Heart right ventricle (tissue), 16 donors: ENCODE measurements at regions not wholly inside any gene's neighbourhood (a gene's known extent, or its start where the extent isn't known, plus 50 kb on each side); places are given as distances from the start of the nearest gene placed in this dataset.

Source experiments
- ATAC-seq, 8 donors: fragments of 200-7000 bp; cut with Tn5 transposase; one replicate each; pipeline ENCODE4 v1.9.1; 2020; ENCODE audit warnings: mild to moderate bottlenecking in 8 of 8, moderate library complexity in 8 of 8, moderate number of reproducible peaks in 1 of 8
- DNase-seq, 2 donors: peaks; one replicate each; pipeline ENCODE4 v3.0.0-alpha.2; 2020
- H3K27ac ChIP-seq, 10 donors: fragments of 200-600 bp; sonication (generic) in 2 of 10; one replicate each; pipeline versions ENCODE4 v1.5.0 to v1.8.0; 2020 to 2022; ENCODE audit warnings: mild to moderate bottlenecking in 3 of 10
- H3K27me3 ChIP-seq, 7 donors: fragments of 200-600 bp; one replicate each; pipeline ENCODE4 v1.8.0; 2021 to 2022; ENCODE audit warnings: mild to moderate bottlenecking in 2 of 7
- H3K36me3 ChIP-seq, 9 donors: fragments of 200-600 bp; sonication (generic) in 1 of 9; one replicate each; pipeline versions ENCODE4 v1.5.0 to v1.8.0; 2020 to 2022; ENCODE audit warnings: mild to moderate bottlenecking in 2 of 9
- H3K4me1 ChIP-seq, 9 donors: fragments of 200-600 bp; sonication (generic) in 1 of 9; one replicate each; pipeline versions ENCODE4 v1.5.0 to v1.8.0; 2020 to 2022; ENCODE audit warnings: mild to moderate bottlenecking in 4 of 9
- H3K4me3 ChIP-seq, 10 donors: fragments of 200-600 bp; sonication (generic) in 2 of 10; one replicate each; pipeline versions ENCODE4 v1.5.0 to v1.8.0; 2020 to 2022; ENCODE audit warnings: mild to moderate bottlenecking in 7 of 10, moderate library complexity in 2 of 10
- H3K9me3 ChIP-seq, 11 donors: fragments of 200-600 bp in 10 of 11; sonication (generic) in 2 of 11; one replicate each; pipeline versions ENCODE4 v1.5.0 to v1.8.0; 2013 to 2022; ENCODE audit warnings: mild to moderate bottlenecking in 2 of 11, control low read depth in 1 of 11, moderate library complexity in 1 of 11
- WGBS, 2 donors: extraction: QIAGEN DNeasy Blood & Tissue Kit; methylation state at CpG; one replicate each; pipeline ENCODE4 v1.1.7; 2013; ENCODE audit warnings: inconsistent platforms in 1 of 2; 5-methylcytosine and 5-hydroxymethylcytosine counted together
- intact Hi-C, 10 donors: fragments of 100-400 bp; cut with DNase I; formaldehyde crosslinking; loops; one replicate each; pipeline versions ENCODE4 v1.11.1 to v1.14.2; 2022
- TF ChIP-seq, protein P1 (sequence below), 9 donors: fragments of 200-600 bp; sonication (generic) in 2 of 9; IDR thresholded peaks; one replicate each; pipeline versions ENCODE4 v1.5.0 to v1.8.0; 2021 to 2022; ENCODE audit warnings: antibody characterized with exemption in 9 of 9, mild to moderate bottlenecking in 5 of 9, moderate library complexity in 1 of 9
- donor health status: Arrhythmogenic right ventricular cardiomyopathy.
- donor health status: ischemic (EF 13 %, LVEDD 7.1; RV severe dilation, severe dysfunction).
- donor health status: healthy with polysubstance abuse.
- donor health status: DM: no; HTN: yes; CAD: no.
- donor health status: DM: no; HTN: no; CAD: no.
- donor health status: ischemic (EF 25% LVEDD 6.9; RV normal size, moderate dysfunction).
- donor health status: ischemic (EF 25% LVEDD 5.7; RV mildly dilated, moderate dysfunction).
- donor health status: healthy.
- donor health status: DM: yes; HTN: yes; CAD: no.
- donor health status: Ischemic cardiomyopathy.
- donor health status: ischemic (EF 35%, LVEDD 5.7; RV mildly dilated, moderate dysfunction).
- donor health status: nonischemic (EF 11% LVEDD 7.7; RV severe dilation, severe dysfunction).
- donor health status: DM: yes; HTN: yes; CAD: no.
- donor health status: PGD.
- donor health status: ischemic (EF 29% LVEDD 5.4; RV normal size, mild dysfunction).
- donor health status: nonischemic (EF 23%, LVEDD 6.1; RV moderate dilation, normal function).

DNA sequence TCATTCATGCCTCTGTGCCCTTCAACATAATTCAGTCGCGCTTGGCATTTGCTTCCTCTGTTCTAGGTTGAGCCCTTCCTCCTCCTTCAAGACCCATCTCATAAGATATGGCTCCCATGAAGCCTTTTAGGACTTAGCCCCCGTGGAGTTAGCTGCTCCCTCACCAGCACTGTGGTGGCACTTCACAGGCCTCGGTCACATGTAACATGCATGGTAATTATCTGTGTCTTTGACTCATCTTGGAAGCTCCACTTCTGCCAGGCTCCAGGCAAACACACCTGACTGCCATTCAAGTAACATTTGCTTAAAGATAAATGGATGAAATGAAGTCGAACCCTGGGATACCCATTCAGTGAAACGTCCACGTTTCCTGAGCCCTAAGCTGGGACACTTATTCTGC is 484.7 kb downstream of the EIPR1 start:
- 88 to 92% methylated on average over 7 of the region's 7 CpGs for WGBS, 2 donors
- Histone ChIP-seq H3K4me3 (no peak overlapping the region), H3K27ac (no peak overlapping the region), H3K4me1 (no peaks in the 10 kb centered on the region), H3K27me3 (peaks cover 0 to 7% (median 0%) of the 10 kb centered on the region in 7 donors), H3K9me3 (no peaks in the 10 kb centered on the region), H3K36me3 (no peaks in the 10 kb centered on the region)
- TF ChIP-seq, protein P1, sequence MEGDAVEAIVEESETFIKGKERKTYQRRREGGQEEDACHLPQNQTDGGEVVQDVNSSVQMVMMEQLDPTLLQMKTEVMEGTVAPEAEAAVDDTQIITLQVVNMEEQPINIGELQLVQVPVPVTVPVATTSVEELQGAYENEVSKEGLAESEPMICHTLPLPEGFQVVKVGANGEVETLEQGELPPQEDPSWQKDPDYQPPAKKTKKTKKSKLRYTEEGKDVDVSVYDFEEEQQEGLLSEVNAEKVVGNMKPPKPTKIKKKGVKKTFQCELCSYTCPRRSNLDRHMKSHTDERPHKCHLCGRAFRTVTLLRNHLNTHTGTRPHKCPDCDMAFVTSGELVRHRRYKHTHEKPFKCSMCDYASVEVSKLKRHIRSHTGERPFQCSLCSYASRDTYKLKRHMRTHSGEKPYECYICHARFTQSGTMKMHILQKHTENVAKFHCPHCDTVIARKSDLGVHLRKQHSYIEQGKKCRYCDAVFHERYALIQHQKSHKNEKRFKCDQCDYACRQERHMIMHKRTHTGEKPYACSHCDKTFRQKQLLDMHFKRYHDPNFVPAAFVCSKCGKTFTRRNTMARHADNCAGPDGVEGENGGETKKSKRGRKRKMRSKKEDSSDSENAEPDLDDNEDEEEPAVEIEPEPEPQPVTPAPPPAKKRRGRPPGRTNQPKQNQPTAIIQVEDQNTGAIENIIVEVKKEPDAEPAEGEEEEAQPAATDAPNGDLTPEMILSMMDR (IDR thresholded peaks at IDR 0.05): no peak
- DNase-seq (no peak), ATAC-seq (no peak)
- intact Hi-C loops: no loop called here

DNA sequence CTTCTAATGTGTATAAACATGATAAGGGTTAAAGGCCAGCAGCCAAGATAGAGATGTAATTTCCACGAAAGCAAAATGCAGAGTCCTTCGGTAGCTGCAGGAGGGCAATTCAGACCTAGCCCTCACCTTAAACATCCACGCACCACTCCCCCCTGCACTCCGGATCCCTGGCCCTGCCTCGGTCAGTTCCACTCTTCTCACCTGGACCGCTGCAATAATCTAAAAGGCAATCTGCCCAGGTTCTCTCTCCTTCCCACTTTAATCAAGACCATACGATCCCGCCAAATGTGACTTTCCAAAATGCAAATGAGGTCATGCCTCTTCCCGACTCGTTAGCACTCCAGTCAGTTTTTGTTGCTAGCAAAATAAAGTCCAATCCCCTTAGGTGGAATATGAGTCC is 485.2 kb downstream of the EIPR1 start:
- Histone ChIP-seq H3K27me3 (peaks cover 0 to 9% (median 0%) of the 10 kb centered on the region in 7 donors), H3K9me3 (no peaks in the 10 kb centered on the region), H3K36me3 (no peaks in the 10 kb centered on the region), H3K4me3 (no peak overlapping the region), H3K4me1 (no peaks in the 10 kb centered on the region), H3K27ac (no peak overlapping the region)
- intact Hi-C loops: no loop called here
- ATAC-seq: no peak
- no peak for DNase-seq
- 77 to 82% methylated on average over 10 of the region's 10 CpGs for WGBS, 2 donors
- TF ChIP-seq, protein P1 (IDR thresholded peaks at IDR 0.05): no peak

DNA sequence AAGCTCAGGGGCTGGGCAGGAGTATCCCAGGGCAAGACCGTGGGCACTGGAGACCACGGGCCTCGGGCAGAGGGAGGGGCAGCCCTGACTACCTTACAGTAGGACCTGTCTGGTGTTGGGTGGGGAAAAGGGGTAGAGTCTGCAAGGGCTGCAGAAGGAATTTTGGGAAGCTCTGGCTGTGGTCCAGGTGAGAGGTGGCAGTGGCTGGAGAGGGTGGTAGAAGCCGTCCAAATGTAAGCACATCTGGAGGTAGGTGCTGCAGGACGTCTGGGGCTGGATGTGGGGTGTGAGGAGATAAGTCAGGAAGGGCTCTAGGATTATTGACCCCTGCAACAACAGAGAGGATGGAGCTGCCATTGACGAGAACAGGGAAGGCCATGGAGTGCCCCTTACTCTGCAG is 486.7 kb downstream of the EIPR1 start:
- TF ChIP-seq, protein P1 (IDR thresholded peaks at IDR 0.05): no peak
- ATAC-seq (no peak), DNase-seq (no peak)
- H3K9me3 ChIP-seq: no peaks in the 10 kb centered on the region
- 71 to 74% methylated on average over 6 of the region's 6 CpGs for WGBS, 2 donors
- intact Hi-C loops: no loop called here
- H3K36me3 ChIP-seq: no peaks in the 10 kb centered on the region
- H3K4me1 ChIP-seq: no peaks in the 10 kb centered on the region
- peaks cover 0 to 9% (median 0%) of the 10 kb centered on the region in 7 donors for H3K27me3 ChIP-seq
- no peak overlapping the region for H3K27ac ChIP-seq
- H3K4me3 ChIP-seq: no peak overlapping the region

DNA sequence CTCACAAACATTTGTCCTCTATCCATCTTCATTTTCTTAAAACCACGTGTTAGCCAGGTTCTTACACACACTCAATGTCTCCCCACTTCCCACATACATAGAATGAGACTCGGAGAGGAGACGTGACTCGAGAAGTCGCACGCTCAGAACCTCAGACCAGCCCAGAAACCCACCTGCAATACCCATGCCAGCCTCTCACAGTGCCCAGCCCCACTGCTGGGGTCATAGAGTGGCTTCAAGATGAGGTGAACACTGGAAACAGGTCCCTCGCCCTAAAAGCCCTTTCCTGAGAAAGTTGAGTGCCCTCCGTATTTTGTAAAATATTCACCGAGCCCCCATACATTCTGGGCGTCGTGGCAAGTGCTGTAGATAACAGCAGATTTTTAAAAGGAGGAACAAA is 487.4 kb downstream of the EIPR1 start:
- no peaks in the 10 kb centered on the region for H3K4me1 ChIP-seq
- H3K9me3 ChIP-seq: no peaks in the 10 kb centered on the region
- no peak for ATAC-seq
- no peak overlapping the region for H3K4me3 ChIP-seq
- H3K27ac ChIP-seq: no peak overlapping the region
- DNase-seq: no peak
- TF ChIP-seq, protein P1 (IDR thresholded peaks at IDR 0.05): no peak
- 88 to 92% methylated on average over 11 of the region's 11 CpGs for WGBS, 2 donors
- no peaks in the 10 kb centered on the region for H3K36me3 ChIP-seq
- H3K27me3 ChIP-seq: peaks cover 0 to 9% (median 5%) of the 10 kb centered on the region in 7 donors
- intact Hi-C loops: no loop called here
